GM23248 (cell line): ENCODE measurements at regions not wholly inside any gene's neighbourhood (a gene's known extent, or its start where the extent isn't known, plus 50 kb on each side); places are given as distances from the start of the nearest gene placed in this dataset.

Experiments used
- DNase-seq: peaks from one replicate; pipeline ENCODE4 v3.0.0-alpha.2; 2015
- H2AFZ ChIP-seq: fragments of 200-600 bp; sonication (generic); 2 replicates; pipeline ENCODE4 v1.6.1; 2016; ENCODE audit warnings: antibody characterized with exemption
- H3F3A ChIP-seq: fragments of 200-600 bp; sonication (generic); 2 replicates; pipeline ENCODE4 v1.6.1; 2016; ENCODE audit warnings: mild to moderate bottlenecking, antibody characterized with exemption, mixed run types; ENCODE audit not compliant: insufficient read depth
- H3K27ac ChIP-seq: fragments of 200-600 bp; sonication (generic); 2 replicates; pipeline ENCODE4 v1.5.1; 2016; ENCODE audit warnings: mild to moderate bottlenecking
- H3K27me3 ChIP-seq: fragments of 200-600 bp; sonication (generic); replicated peaks from 2 replicates; pipeline ENCODE4 v1.6.1; 2016; ENCODE audit warnings: mild to moderate bottlenecking; ENCODE audit not compliant: insufficient read depth
- H3K36me3 ChIP-seq: fragments of 200-600 bp; sonication (generic); 2 replicates; pipeline ENCODE4 v1.6.1; 2016; ENCODE audit warnings: low read depth, mild to moderate bottlenecking
- H3K4me1 ChIP-seq: fragments of 200-600 bp; sonication (generic); 2 replicates; pipeline ENCODE4 v1.6.1; 2016; ENCODE audit warnings: mild to moderate bottlenecking; ENCODE audit not compliant: insufficient read depth
- H3K4me2 ChIP-seq: fragments of 200-600 bp; sonication (generic); one replicate; pipeline ENCODE4 v1.6.1; 2016; ENCODE audit warnings: mild to moderate bottlenecking; ENCODE audit not compliant: unreplicated experiment
- H3K4me3 ChIP-seq: fragments of 200-600 bp; sonication (generic); 2 replicates; pipeline ENCODE4 v1.5.1; 2016; ENCODE audit warnings: mild to moderate bottlenecking
- H3K79me2 ChIP-seq: fragments of 200-600 bp; sonication (generic); 2 replicates; pipeline ENCODE4 v1.6.1; 2016; ENCODE audit warnings: mild to moderate bottlenecking; ENCODE audit not compliant: insufficient read depth
- H3K9ac ChIP-seq: fragments of 200-600 bp; sonication (generic); 2 replicates; pipeline ENCODE4 v1.6.1; 2016; ENCODE audit warnings: mild to moderate bottlenecking
- H3K9me2 ChIP-seq: fragments of 200-600 bp; sonication (generic); 2 replicates; pipeline ENCODE4 v1.6.1; 2016; ENCODE audit warnings: mixed run types, mild to moderate bottlenecking, moderate library complexity; ENCODE audit not compliant: insufficient read depth
- H3K9me3 ChIP-seq: fragments of 200-600 bp; sonication (generic); one replicate; pipeline ENCODE4 v1.6.1; 2017; ENCODE audit warnings: low read depth
- H4K20me1 ChIP-seq: fragments of 200-600 bp; sonication (generic); 2 replicates; pipeline ENCODE4 v1.6.0; 2016; ENCODE audit not compliant: insufficient read depth
- EZH2 ChIP-seq: fragments of 200-600 bp; sonication (generic); IDR thresholded peaks from 2 replicates; pipeline ENCODE4 v1.6.1; 2018; ENCODE audit warnings: antibody characterized with exemption, mild to moderate bottlenecking; ENCODE audit not compliant: insufficient read depth, poor library complexity, severe bottlenecking
- EZH2phosphoT487 ChIP-seq: fragments of 200-600 bp; sonication (generic); IDR thresholded peaks from 2 replicates; pipeline ENCODE4 v1.6.1; 2018; ENCODE audit warnings: antibody characterized with exemption, moderate library complexity, mild to moderate bottlenecking, low read depth; ENCODE audit not compliant: insufficient read depth
- WGBS, 2 experiments: methylation state at CpG; one replicate each; pipeline ENCODE4 v1.1.6; 2015 to 2017; ENCODE audit warnings: low lambda C conversion rate in 2 of 2, low coverage in 1 of 2; ENCODE audit errors: missing lambda C conversion rate in 2 of 2; 5-methylcytosine and 5-hydroxymethylcytosine counted together
- in situ Hi-C: fragments of 300-500 bp; cut with MboI; formaldehyde crosslinking; loops from 2 replicates; pipeline ENCODE4 v1.15.0; 2020

- Histone ChIP-seq H3K9me3 (no peaks in the 10 kb centered on the region), H3K27ac (no peak overlapping the region), H3K4me1 (no peaks in the 10 kb centered on the region), H3F3A (no peaks in the 10 kb centered on the region), H3K9me2 (no peaks in the 10 kb centered on the region), H3K79me2 (no peaks in the 10 kb centered on the region), H3K27me3 (peaks cover 6% of the 10 kb centered on the region; the same call in 1 of the 2 replicates), H4K20me1 (no peaks in the 10 kb centered on the region), H3K4me2 (no peak overlapping the region), H3K9ac (no peak overlapping the region), H3K4me3 (no peak overlapping the region), H2AFZ (no peak overlapping the region), H3K36me3 (no peaks in the 10 kb centered on the region)
- in situ Hi-C loops = no loop called here
- DNase-seq = no peak
- 77 to 79% methylated on average over 6 of the region's 6 CpGs for WGBS, 2 experiments
- TF ChIP-seq EZH2phosphoT487 (no peak), EZH2 (no peak)
Measured at GRCh38 chr9:124191691-124192395, 65.9 kb upstream of the NEK6 start.

GRCh38 chr9:124196814-124197176 is 61.0 kb upstream of the NEK6 start:
- no peaks in the 10 kb centered on the region for H3K4me1 ChIP-seq
- no peaks in the 10 kb centered on the region for H4K20me1 ChIP-seq
- no peaks in the 10 kb centered on the region for H3K79me2 ChIP-seq
- H3K9ac ChIP-seq = no peak overlapping the region
- H3F3A ChIP-seq = no peaks in the 10 kb centered on the region
- H3K4me3 ChIP-seq = no peak overlapping the region
- H3K4me2 ChIP-seq = no peak overlapping the region
- H2AFZ ChIP-seq = no peak overlapping the region
- WGBS, 2 experiments = 50 to 55% methylated on average over 2 of the region's 2 CpGs
- H3K36me3 ChIP-seq = no peaks in the 10 kb centered on the region
- H3K27ac ChIP-seq = no peak overlapping the region
- no peak for TF ChIP-seq EZH2
- TF ChIP-seq EZH2phosphoT487 = no peak
- no peak for DNase-seq
- peaks cover 9% of the 10 kb centered on the region; the same call in 1 of the 2 replicates for H3K27me3 ChIP-seq
- no peaks in the 10 kb centered on the region for H3K9me2 ChIP-seq
- in situ Hi-C loops = no loop called here
- H3K9me3 ChIP-seq = no peaks in the 10 kb centered on the region

GRCh38 chr9:124197177-124198095 is 60.3 kb upstream of the NEK6 start:
- Histone ChIP-seq H3K4me2 (no peak overlapping the region), H2AFZ (no peak overlapping the region), H3K27ac (no peak overlapping the region), H3K4me3 (no peak overlapping the region), H3K79me2 (no peaks in the 10 kb centered on the region), H3K4me1 (no peaks in the 10 kb centered on the region), H4K20me1 (no peaks in the 10 kb centered on the region), H3K9me3 (no peaks in the 10 kb centered on the region), H3F3A (no peaks in the 10 kb centered on the region), H3K9ac (no peak overlapping the region), H3K9me2 (no peaks in the 10 kb centered on the region), H3K27me3 (peaks cover 9% of the 10 kb centered on the region; the same call in 1 of the 2 replicates), H3K36me3 (no peaks in the 10 kb centered on the region)
- TF ChIP-seq EZH2phosphoT487 (no peak), EZH2 (no peak)
- in situ Hi-C loops = no loop called here
- no peak for DNase-seq
- 57 to 62% methylated on average over 13 to 14 of the region's 14 CpGs for WGBS, 2 experiments

GRCh38 chr9:124198331-124198730 is 59.4 kb upstream of the NEK6 start:
- H3K9me3 ChIP-seq = no peaks in the 10 kb centered on the region
- H4K20me1 ChIP-seq = no peaks in the 10 kb centered on the region
- DNase-seq = no peak
- peaks cover 9% of the 10 kb centered on the region; the same call in 1 of the 2 replicates for H3K27me3 ChIP-seq
- no peak overlapping the region for H3K9ac ChIP-seq
- no peak overlapping the region for H2AFZ ChIP-seq
- no peaks in the 10 kb centered on the region for H3K9me2 ChIP-seq
- no peaks in the 10 kb centered on the region for H3F3A ChIP-seq
- H3K79me2 ChIP-seq = no peaks in the 10 kb centered on the region
- no peaks in the 10 kb centered on the region for H3K36me3 ChIP-seq
- no peak overlapping the region for H3K4me2 ChIP-seq
- H3K4me3 ChIP-seq = no peak overlapping the region
- in situ Hi-C loops = no loop called here
- no peaks in the 10 kb centered on the region for H3K4me1 ChIP-seq
- 66 to 68% methylated on average over 5 of the region's 5 CpGs for WGBS, 2 experiments
- TF ChIP-seq EZH2 (no peak), EZH2phosphoT487 (no peak)
- H3K27ac ChIP-seq = no peak overlapping the region
